Erythroblast (primary cell): ENCODE measurements at regions not wholly inside any gene's neighbourhood (a gene's known extent, or its start where the extent isn't known, plus 50 kb on each side); places are given as distances from the start of the nearest gene placed in this dataset.

Source experiments
- GATA1 ChIP-seq: IDR thresholded peaks from 2 replicates; pipeline ENCODE4 v1.6.1; 2011; ENCODE audit warnings: low read depth, mild to moderate bottlenecking, control low read depth, low read length, moderate library complexity
- POLR2A ChIP-seq: IDR thresholded peaks from 2 replicates; pipeline ENCODE4 v1.6.1; 2011; ENCODE audit warnings: mild to moderate bottlenecking, low read length

GRCh38 chr13:44865722-44866410 lies 123.4 kb downstream of the NUFIP1 start:
- no peak for TF ChIP-seq POLR2A
- no peak for TF ChIP-seq GATA1
